ENCODE measurements at regions not wholly inside any gene's neighbourhood (a gene's known extent, or its start where the extent isn't known, plus 50 kb on each side); places are given as distances from the start of the nearest gene placed in this dataset.

DNA sequence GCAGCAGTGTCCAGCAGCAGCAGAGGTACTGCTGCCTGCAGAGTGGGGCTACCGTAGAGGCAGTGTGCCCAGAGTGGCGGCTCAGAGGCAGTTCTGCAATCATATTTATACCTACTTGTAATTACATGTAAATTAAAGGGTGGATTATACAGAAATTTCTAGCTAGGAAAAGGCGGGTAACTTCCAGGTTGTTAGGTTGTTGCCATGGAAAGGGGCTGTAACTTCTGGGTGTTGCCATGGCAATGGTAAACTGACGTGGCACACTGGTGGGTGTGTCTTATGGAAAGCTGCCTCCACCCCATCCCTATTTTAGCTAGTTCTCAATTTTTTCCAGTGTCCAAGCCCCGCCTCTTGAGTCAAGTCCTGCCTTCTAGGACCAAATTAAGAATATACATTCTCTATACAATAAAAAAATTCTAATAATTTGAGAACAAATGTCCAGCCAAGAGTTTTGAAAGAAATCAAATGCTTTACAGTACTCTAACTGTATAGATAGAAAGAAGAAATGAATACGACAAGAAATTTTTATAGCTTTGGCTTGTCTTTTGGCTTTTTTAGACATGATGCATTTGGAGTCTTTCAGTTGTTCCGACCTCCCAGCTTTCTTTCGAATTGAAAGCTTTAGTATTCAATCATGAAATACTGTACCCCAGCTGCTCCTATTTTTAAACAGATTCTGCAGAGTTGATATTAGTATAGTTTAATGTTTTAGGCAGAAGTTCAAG lies 816.6 kb downstream of the DIAPH3 start:
- TF ChIP-seq, protein P1, sequence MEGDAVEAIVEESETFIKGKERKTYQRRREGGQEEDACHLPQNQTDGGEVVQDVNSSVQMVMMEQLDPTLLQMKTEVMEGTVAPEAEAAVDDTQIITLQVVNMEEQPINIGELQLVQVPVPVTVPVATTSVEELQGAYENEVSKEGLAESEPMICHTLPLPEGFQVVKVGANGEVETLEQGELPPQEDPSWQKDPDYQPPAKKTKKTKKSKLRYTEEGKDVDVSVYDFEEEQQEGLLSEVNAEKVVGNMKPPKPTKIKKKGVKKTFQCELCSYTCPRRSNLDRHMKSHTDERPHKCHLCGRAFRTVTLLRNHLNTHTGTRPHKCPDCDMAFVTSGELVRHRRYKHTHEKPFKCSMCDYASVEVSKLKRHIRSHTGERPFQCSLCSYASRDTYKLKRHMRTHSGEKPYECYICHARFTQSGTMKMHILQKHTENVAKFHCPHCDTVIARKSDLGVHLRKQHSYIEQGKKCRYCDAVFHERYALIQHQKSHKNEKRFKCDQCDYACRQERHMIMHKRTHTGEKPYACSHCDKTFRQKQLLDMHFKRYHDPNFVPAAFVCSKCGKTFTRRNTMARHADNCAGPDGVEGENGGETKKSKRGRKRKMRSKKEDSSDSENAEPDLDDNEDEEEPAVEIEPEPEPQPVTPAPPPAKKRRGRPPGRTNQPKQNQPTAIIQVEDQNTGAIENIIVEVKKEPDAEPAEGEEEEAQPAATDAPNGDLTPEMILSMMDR (IDR thresholded peaks at IDR 0.05) = no peak
- TF ChIP-seq EP300 (IDR thresholded peaks at IDR 0.05) (no peak), POLR2A (IDR thresholded peaks at IDR 0.05) (no peak)

Data from tibial nerve (tissue), 4 donors.